Left colon (tissue), 2 donors: ENCODE measurements at regions not wholly inside any gene's neighbourhood (a gene's known extent, or its start where the extent isn't known, plus 50 kb on each side); places are given as distances from the start of the nearest gene placed in this dataset.

ENCODE experiments used
- ATAC-seq: fragments of 200-7000 bp; cut with Tn5 transposase; one replicate; pipeline ENCODE4 v1.9.1; 2020; ENCODE audit warnings: mild to moderate bottlenecking, moderate library complexity
- DNase-seq, 2 donors: peaks; one replicate each; pipeline ENCODE4 v3.0.0-alpha.2; 2020
- intact Hi-C, 2 donors: fragments of 100-400 bp; cut with DNase I in 1 of 2; cut with micrococcal nuclease in 1 of 2; formaldehyde crosslinking; loops; one replicate each; pipeline versions ENCODE4 v1.11.2 to v1.14.0; 2022; cut with DNase I, micrococcal nuclease
- donor health status: DM: no; HTN: no; CAD: no.
- donor health status: DM: yes; HTN: yes; CAD: no.

GRCh38 chr18:45253056-45253565 lies 362.2 kb upstream of the SLC14A2 start:
- ATAC-seq (no peak), DNase-seq (no peak)
- intact Hi-C loops, result no loop called here

- ATAC-seq (no peak), DNase-seq (no peak)
- intact Hi-C loops, result no loop called here
Measured at GRCh38 chr18:45253973-45254708, 361.1 kb upstream of the SLC14A2 start.

GRCh38 chr18:45254709-45255082 lies 360.6 kb upstream of the SLC14A2 start:
- ATAC-seq, result no peak
- intact Hi-C loops, result no loop called here
- DNase-seq, result no peak

GRCh38 chr18:45255197-45255890 lies 359.9 kb upstream of the SLC14A2 start:
- ATAC-seq, result no peak
- intact Hi-C loops, result no loop called here
- no peak for DNase-seq

GRCh38 chr18:45260125-45260524 lies 355.2 kb upstream of the SLC14A2 start:
- DNase-seq, result no peak
- intact Hi-C loops, result no loop called here
- ATAC-seq, result no peak

GRCh38 chr18:45266023-45266422 lies 349.3 kb upstream of the SLC14A2 start:
- intact Hi-C loops, result no loop called here
- DNase-seq, result no peak
- ATAC-seq, result no peak

GRCh38 chr18:45267622-45268021 lies 347.7 kb upstream of the SLC14A2 start:
- intact Hi-C loops, result no loop called here
- DNase-seq, result no peak
- no peak for ATAC-seq

GRCh38 chr18:45268583-45268982 lies 346.7 kb upstream of the SLC14A2 start:
- ATAC-seq (peak; percentile 49), DNase-seq (no peak)
- intact Hi-C loops, result no loop called here

GRCh38 chr18:45270289-45270771 lies 344.9 kb upstream of the SLC14A2 start:
- ATAC-seq, result peak; percentile 95
- intact Hi-C loops, result no loop called here

GRCh38 chr18:45274026-45274425 lies 341.2 kb upstream of the SLC14A2 start:
- no peak for DNase-seq
- peak; percentile 19 for ATAC-seq
- intact Hi-C loops, result no loop called here

More at GRCh38 chr18:45270289-45270771, 344.9 kb upstream of the SLC14A2 start:
- DNase-seq, result no peak

GRCh38 chr18:45275367-45276113 lies 339.7 kb upstream of the SLC14A2 start:
- DNase-seq (no peak), ATAC-seq (no peak)
- intact Hi-C loops, result no loop called here

GRCh38 chr18:45276878-45277277 lies 338.4 kb upstream of the SLC14A2 start:
- ATAC-seq, result no peak
- intact Hi-C loops, result no loop called here
- DNase-seq, result no peak

GRCh38 chr18:45277908-45278307 lies 337.4 kb upstream of the SLC14A2 start:
- DNase-seq, result no peak
- intact Hi-C loops, result no loop called here
- peak; percentile 96 for ATAC-seq

GRCh38 chr18:45280481-45281276 lies 334.6 kb upstream of the SLC14A2 start:
- ATAC-seq (no peak), DNase-seq (no peak)
- intact Hi-C loops, result no loop called here

GRCh38 chr18:45282101-45282812 lies 333.0 kb upstream of the SLC14A2 start:
- intact Hi-C loops, result no loop called here
- ATAC-seq, result no peak
- DNase-seq, result no peak

GRCh38 chr18:45284174-45284573 lies 331.1 kb upstream of the SLC14A2 start:
- DNase-seq (no peak), ATAC-seq (no peak)
- intact Hi-C loops, result no loop called here

- ATAC-seq (no peak), DNase-seq (no peak)
- intact Hi-C loops, result no loop called here
Measured at GRCh38 chr18:45284851-45285250, 330.4 kb upstream of the SLC14A2 start.

- intact Hi-C loops, result no loop called here
- ATAC-seq, result no peak
- DNase-seq, result no peak
Measured at GRCh38 chr18:45285251-45285650, 330.0 kb upstream of the SLC14A2 start.
